ENCODE measurements at regions not wholly inside any gene's neighbourhood (a gene's known extent, or its start where the extent isn't known, plus 50 kb on each side); places are given as distances from the start of the nearest gene placed in this dataset.

- Mint-ChIP-seq H3K36me3 (ENCODE audit: low read depth) (no peaks in the 10 kb centered on the region), H3K4me3 (no peak overlapping the region), H3K27ac (ENCODE audit: unreplicated experiment) (no peak overlapping the region)
Measured at GRCh38 chr13:54573186-54573585, 1544.6 kb downstream of the OLFM4 start.

GRCh38 chr13:54574791-54575190, 1546.2 kb downstream of the OLFM4 start:
- no peak for TF ChIP-seq CTCF (conservative IDR thresholded peaks at IDR 0.05)
- H3K4me3 Mint-ChIP-seq, result no peak overlapping the region

More at GRCh38 chr13:54573186-54573585, 1544.6 kb downstream of the OLFM4 start:
- no peaks in the 10 kb centered on the region for H3K27me3 Mint-ChIP-seq (ENCODE audit: low read depth)
- TF ChIP-seq CTCF (conservative IDR thresholded peaks at IDR 0.05), result no peak
- no peak for DNase-seq (ENCODE audit: low read depth, low spot score)
- H3K9me3 Mint-ChIP-seq, result peaks cover 13% of the 10 kb centered on the region
- H3K4me1 Mint-ChIP-seq, result no peaks in the 10 kb centered on the region

GRCh38 chr13:54591540-54591939, 1562.9 kb downstream of the OLFM4 start:
- no peak for DNase-seq (ENCODE audit: low read depth, low spot score)
- Mint-ChIP-seq H3K4me1 (peaks cover 2% of the 10 kb centered on the region), H3K27ac (ENCODE audit: unreplicated experiment) (no peak overlapping the region), H3K9me3 (peaks cover 3% of the 10 kb centered on the region), H3K36me3 (ENCODE audit: low read depth) (no peaks in the 10 kb centered on the region), H3K4me3 (no peak overlapping the region), H3K27me3 (ENCODE audit: low read depth) (no peaks in the 10 kb centered on the region)
- TF ChIP-seq CTCF (conservative IDR thresholded peaks at IDR 0.05), result no peak

More at GRCh38 chr13:54574791-54575190, 1546.2 kb downstream of the OLFM4 start:
- Mint-ChIP-seq H3K9me3 (peaks cover 13% of the 10 kb centered on the region), H3K4me1 (no peaks in the 10 kb centered on the region), H3K27ac (ENCODE audit: unreplicated experiment) (no peak overlapping the region), H3K36me3 (ENCODE audit: low read depth) (no peaks in the 10 kb centered on the region), H3K27me3 (ENCODE audit: low read depth) (no peaks in the 10 kb centered on the region)
- no peak for DNase-seq (ENCODE audit: low read depth, low spot score)

- Mint-ChIP-seq H3K4me1 (no peaks in the 10 kb centered on the region), H3K36me3 (ENCODE audit: low read depth) (no peaks in the 10 kb centered on the region), H3K4me3 (no peak overlapping the region), H3K9me3 (peaks cover 3% of the 10 kb centered on the region), H3K27me3 (ENCODE audit: low read depth) (no peaks in the 10 kb centered on the region), H3K27ac (ENCODE audit: unreplicated experiment) (no peak overlapping the region)
- TF ChIP-seq CTCF (conservative IDR thresholded peaks at IDR 0.05), result no peak
- no peak for DNase-seq (ENCODE audit: low read depth, low spot score)
Measured at GRCh38 chr13:54592201-54592600, 1563.6 kb downstream of the OLFM4 start.

GRCh38 chr13:54593504-54593903, 1564.9 kb downstream of the OLFM4 start:
- Mint-ChIP-seq H3K36me3 (ENCODE audit: low read depth) (no peaks in the 10 kb centered on the region), H3K9me3 (peaks cover 3% of the 10 kb centered on the region), H3K27ac (ENCODE audit: unreplicated experiment) (no peak overlapping the region), H3K27me3 (ENCODE audit: low read depth) (no peaks in the 10 kb centered on the region), H3K4me1 (no peaks in the 10 kb centered on the region), H3K4me3 (no peak overlapping the region)
- TF ChIP-seq CTCF (conservative IDR thresholded peaks at IDR 0.05), result no peak
- no peak for DNase-seq (ENCODE audit: low read depth, low spot score)

Data from neural crest cell (in vitro differentiated cells).